ENCODE measurements at regions not wholly inside any gene's neighbourhood (a gene's known extent, or its start where the extent isn't known, plus 50 kb on each side); places are given as distances from the start of the nearest gene placed in this dataset.
"Not testable (repeated sequence)": the region's sequence is repeated elsewhere in the genome, so short reads cannot be mapped to it uniquely, and the experiment has no call there.

GRCh38 chr2:65932571-65932970, 500.2 kb upstream of the SPRED2 start:
- no peak overlapping the region for H3K27ac ChIP-seq
- no peaks in the 10 kb centered on the region for H3K36me3 ChIP-seq
- no peaks in the 10 kb centered on the region for H3K9me3 ChIP-seq
- no peak for DNase-seq (ENCODE audit: low spot score)
- no peak for ATAC-seq (ENCODE audit: insufficient number of reproducible peaks, low FRiP score, low read depth)
- H3K4me1 ChIP-seq (ENCODE audit: control insufficient read depth in 1 of 2, low read depth in 2 of 2): peaks cover 0 to 4% of the 10 kb centered on the region in 2 donors
- TF ChIP-seq CTCF (IDR thresholded peaks at IDR 0.05): no peak
- no peak overlapping the region for H3K4me3 ChIP-seq
- H3K27me3 ChIP-seq (replicated peaks; ENCODE audit: insufficient read depth): no peaks in the 10 kb centered on the region

GRCh38 chr2:65931056-65931455, 498.7 kb upstream of the SPRED2 start:
- Histone ChIP-seq H3K4me1 (ENCODE audit: control insufficient read depth in 1 of 2, low read depth in 2 of 2) (no peaks in the 10 kb centered on the region), H3K9me3 (no peaks in the 10 kb centered on the region), H3K27ac (no peak overlapping the region), H3K27me3 (replicated peaks; ENCODE audit: insufficient read depth) (no peaks in the 10 kb centered on the region), H3K4me3 (no peak overlapping the region), H3K36me3 (no peaks in the 10 kb centered on the region)
- DNase-seq (ENCODE audit: low spot score) (no peak), ATAC-seq (ENCODE audit: insufficient number of reproducible peaks, low FRiP score, low read depth) (no peak)
- TF ChIP-seq CTCF (IDR thresholded peaks at IDR 0.05): no peak

GRCh38 chr2:65930259-65930658, 497.9 kb upstream of the SPRED2 start:
- H3K4me3 ChIP-seq: no peak overlapping the region
- H3K4me1 ChIP-seq (ENCODE audit: control insufficient read depth in 1 of 2, low read depth in 2 of 2): no peaks in the 10 kb centered on the region
- no peaks in the 10 kb centered on the region for H3K36me3 ChIP-seq
- H3K9me3 ChIP-seq: no peaks in the 10 kb centered on the region
- ATAC-seq (ENCODE audit: insufficient number of reproducible peaks, low FRiP score, low read depth): no peak
- DNase-seq (ENCODE audit: low spot score): no peak
- no peaks in the 10 kb centered on the region for H3K27me3 ChIP-seq (replicated peaks; ENCODE audit: insufficient read depth)
- no peak overlapping the region for H3K27ac ChIP-seq
- no peak for TF ChIP-seq CTCF (IDR thresholded peaks at IDR 0.05)

GRCh38 chr2:65929664-65930063, 497.3 kb upstream of the SPRED2 start:
- H3K4me3 ChIP-seq; H3K9me3 ChIP-seq; DNase-seq (ENCODE audit: low spot score); H3K36me3 ChIP-seq; ATAC-seq (ENCODE audit: insufficient number of reproducible peaks, low FRiP score, low read depth); H3K27ac ChIP-seq; H3K4me1 ChIP-seq (ENCODE audit: control insufficient read depth in 1 of 2, low read depth in 2 of 2); H3K27me3 ChIP-seq (replicated peaks; ENCODE audit: insufficient read depth): not testable (repeated sequence)

GRCh38 chr2:65922794-65923193, 490.4 kb upstream of the SPRED2 start:
- Histone ChIP-seq H3K4me1 (ENCODE audit: control insufficient read depth in 1 of 2, low read depth in 2 of 2) (peaks cover 0 to 4% of the 10 kb centered on the region in 2 donors), H3K27ac (peak overlapping the region in 1 of 2 donors; percentile 35), H3K36me3 (no peaks in the 10 kb centered on the region), H3K27me3 (replicated peaks; ENCODE audit: insufficient read depth) (no peaks in the 10 kb centered on the region), H3K4me3 (no peak overlapping the region), H3K9me3 (no peaks in the 10 kb centered on the region)
- DNase-seq (ENCODE audit: low spot score): peak; percentile 13
- no peak for TF ChIP-seq CTCF (IDR thresholded peaks at IDR 0.05)
- ATAC-seq (ENCODE audit: insufficient number of reproducible peaks, low FRiP score, low read depth): peak; percentile 60

- no peak for DNase-seq (ENCODE audit: low spot score)
- no peaks in the 10 kb centered on the region for H3K9me3 ChIP-seq
- H3K36me3 ChIP-seq: no peaks in the 10 kb centered on the region
- peaks cover 0 to 4% of the 10 kb centered on the region in 2 donors for H3K4me1 ChIP-seq (ENCODE audit: control insufficient read depth in 1 of 2, low read depth in 2 of 2)
- H3K27me3 ChIP-seq (replicated peaks; ENCODE audit: insufficient read depth): no peaks in the 10 kb centered on the region
- no peak overlapping the region for H3K27ac ChIP-seq
- TF ChIP-seq CTCF (IDR thresholded peaks at IDR 0.05): no peak
- no peak overlapping the region for H3K4me3 ChIP-seq
- no peak for ATAC-seq (ENCODE audit: insufficient number of reproducible peaks, low FRiP score, low read depth)
These were observed 489.6 kb upstream of the SPRED2 start for GRCh38 chr2:65922030-65922429.
